Immature natural killer cell (primary cell): ENCODE measurements at regions not wholly inside any gene's neighbourhood (a gene's known extent, or its start where the extent isn't known, plus 50 kb on each side); places are given as distances from the start of the nearest gene placed in this dataset.

ENCODE experiments used
- DNase-seq, 3 donors: peaks; one replicate each; pipeline ENCODE4 v3.0.0; 2022; ENCODE audit warnings: mixed read lengths in 1 of 3
- H3K27ac Mint-ChIP-seq, 6 donors: one replicate each; pipeline ENCODE4 v1.8.0; 2020; ENCODE audit warnings: mixed read lengths in 6 of 6, mild to moderate bottlenecking in 5 of 6, inconsistent platforms in 4 of 6, moderate library complexity in 3 of 6
- H3K27me3 Mint-ChIP-seq, 3 donors: one replicate each; pipeline ENCODE4 v1.8.0; 2020 to 2021; ENCODE audit warnings: low read depth in 3 of 3, mild to moderate bottlenecking in 3 of 3, mixed read lengths in 3 of 3, moderate library complexity in 3 of 3, inconsistent platforms in 1 of 3
- H3K36me3 Mint-ChIP-seq, 3 donors: one replicate each; pipeline ENCODE4 v1.8.0; 2020; ENCODE audit warnings: mixed read lengths in 3 of 3, inconsistent platforms in 2 of 3, mild to moderate bottlenecking in 2 of 3
- H3K4me1 Mint-ChIP-seq, 2 donors: one replicate each; pipeline ENCODE4 v1.8.0; 2020; ENCODE audit warnings: inconsistent platforms in 2 of 2, mild to moderate bottlenecking in 2 of 2, mixed read lengths in 2 of 2, moderate library complexity in 1 of 2
- H3K4me3 Mint-ChIP-seq, 5 donors: one replicate each; pipeline ENCODE4 v1.8.0; 2020; ENCODE audit warnings: mild to moderate bottlenecking in 5 of 5, mixed read lengths in 5 of 5, inconsistent platforms in 3 of 5, moderate library complexity in 3 of 5
- H3K9me3 Mint-ChIP-seq, 6 donors: one replicate each; pipeline ENCODE4 v1.8.0; 2020; ENCODE audit warnings: mild to moderate bottlenecking in 6 of 6, mixed read lengths in 6 of 6, inconsistent platforms in 4 of 6, moderate library complexity in 3 of 6

DNA sequence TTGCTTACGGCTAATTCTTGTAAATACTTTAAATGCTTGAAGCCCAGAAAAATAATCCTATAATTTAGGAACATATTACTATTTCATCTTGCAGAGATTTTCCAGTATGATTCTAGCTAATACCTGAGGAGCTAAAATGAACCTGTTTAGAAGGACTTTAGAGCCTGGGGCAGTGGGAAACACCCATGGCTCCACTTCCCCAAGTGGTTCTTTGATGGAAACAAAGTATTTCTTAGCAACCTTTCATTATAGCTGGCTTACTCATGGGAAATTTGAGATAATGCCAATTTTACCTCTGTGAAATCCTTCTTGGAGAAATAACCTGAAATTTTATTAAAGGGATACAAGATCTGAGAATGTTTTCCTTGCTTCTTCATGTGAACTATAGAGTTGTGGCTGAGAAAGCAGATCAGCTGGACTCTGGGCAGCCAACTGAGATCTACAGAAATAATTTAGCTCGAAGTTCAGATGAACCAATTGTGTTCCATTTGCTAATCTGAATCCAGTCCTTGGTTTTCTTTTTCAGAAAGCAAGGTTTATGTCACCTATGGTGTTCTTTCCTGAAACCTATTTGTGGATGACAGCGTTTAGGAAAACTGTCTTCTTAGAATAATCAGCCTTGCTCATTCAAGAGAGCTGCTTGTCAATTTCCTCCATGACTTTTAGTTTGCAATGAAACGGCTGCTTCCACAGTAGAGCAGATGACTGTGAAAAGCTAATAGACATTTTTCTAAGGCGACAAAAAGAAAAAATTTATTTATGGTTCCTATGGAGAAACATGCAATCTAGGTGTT, 141.8 kb upstream of the CPM start:
- Mint-ChIP-seq H3K9me3 (no peaks in the 10 kb centered on the region), H3K36me3 (no peaks in the 10 kb centered on the region), H3K27ac (no peak overlapping the region), H3K4me1 (no peaks in the 10 kb centered on the region), H3K27me3 (peaks cover 4 to 6% (median 4%) of the 10 kb centered on the region in 3 donors), H3K4me3 (no peak overlapping the region)
- no peak for DNase-seq

DNA sequence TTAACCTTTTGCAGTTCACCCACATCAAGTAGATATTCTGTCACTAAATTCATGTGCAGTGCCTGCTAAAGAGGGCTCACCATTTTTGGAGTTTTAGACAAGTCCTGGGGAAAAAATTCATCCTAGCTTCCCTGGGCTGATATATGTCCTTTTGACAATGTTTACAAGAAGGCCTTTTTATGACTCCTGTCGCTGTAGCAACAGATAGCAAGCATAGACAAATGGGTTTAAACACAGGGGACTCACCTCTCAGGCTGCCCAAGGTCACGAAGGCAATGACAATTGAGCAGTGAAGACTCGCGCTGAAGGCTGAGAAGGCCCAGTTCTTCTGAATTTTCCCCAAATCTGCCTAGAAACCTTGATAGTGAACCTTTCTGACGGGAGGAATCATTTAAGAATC, 150.7 kb upstream of the CPM start:
- H3K27me3 Mint-ChIP-seq = peaks cover under 1 to 5% (median 2%) of the 10 kb centered on the region in 3 donors
- no peak overlapping the region for H3K4me3 Mint-ChIP-seq
- H3K9me3 Mint-ChIP-seq = no peaks in the 10 kb centered on the region
- DNase-seq = no peak
- H3K36me3 Mint-ChIP-seq = no peaks in the 10 kb centered on the region
- no peaks in the 10 kb centered on the region for H3K4me1 Mint-ChIP-seq
- no peak overlapping the region for H3K27ac Mint-ChIP-seq

DNA sequence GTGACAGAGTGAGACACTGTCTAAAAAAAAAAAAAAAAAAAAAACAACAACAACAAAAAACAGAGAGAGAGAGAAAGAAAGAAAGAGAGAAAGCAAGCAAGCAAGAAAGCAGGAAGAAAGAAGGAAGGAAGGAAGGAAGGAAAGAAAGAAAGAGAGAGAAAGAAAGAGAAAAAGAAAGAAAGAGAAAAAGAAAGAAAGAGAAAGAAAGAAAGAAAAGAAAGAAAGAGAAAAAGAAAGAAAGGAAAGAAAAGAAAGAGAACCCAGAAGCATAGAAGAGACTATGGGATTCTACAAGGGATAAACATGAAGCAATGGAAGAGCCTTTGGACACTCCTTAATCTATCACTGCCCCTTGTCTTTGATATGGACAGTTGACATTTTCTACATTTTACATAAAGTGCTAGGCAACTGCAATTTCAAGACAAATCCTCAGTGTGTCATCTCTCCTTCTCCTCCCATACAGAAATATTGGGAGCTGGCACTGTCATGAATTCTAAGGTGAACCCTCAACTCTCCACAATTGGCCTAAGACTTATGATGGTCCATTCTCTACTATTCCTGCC, 151.9 kb upstream of the CPM start:
- H3K36me3 Mint-ChIP-seq = no peaks in the 10 kb centered on the region

DNA sequence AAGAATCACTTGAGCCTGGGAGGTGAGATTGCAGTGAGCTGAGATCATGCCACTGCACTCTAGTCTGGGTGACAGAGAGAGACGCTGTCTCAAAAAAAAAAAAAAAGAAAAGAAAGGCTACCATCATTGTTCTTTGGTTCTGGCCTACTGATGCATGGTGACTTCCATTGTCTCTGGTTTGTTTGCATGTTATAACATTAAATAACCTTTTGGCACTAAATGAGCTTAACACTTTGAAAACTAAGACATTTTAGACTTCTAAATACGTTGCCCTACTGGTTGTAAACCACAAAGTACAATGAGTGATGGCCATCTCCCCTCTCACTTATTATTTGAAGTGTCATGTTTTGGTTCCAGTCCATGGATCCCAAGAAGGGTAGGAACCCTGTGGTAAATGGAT, 152.9 kb upstream of the CPM start:
- no peaks in the 10 kb centered on the region for H3K9me3 Mint-ChIP-seq
- DNase-seq = no peak
- H3K36me3 Mint-ChIP-seq = no peaks in the 10 kb centered on the region
- H3K4me3 Mint-ChIP-seq = no peak overlapping the region
- no peaks in the 10 kb centered on the region for H3K4me1 Mint-ChIP-seq
- H3K27me3 Mint-ChIP-seq = peaks cover 0 to 5% (median 2%) of the 10 kb centered on the region in 3 donors
- H3K27ac Mint-ChIP-seq = no peak overlapping the region

More for the DNA sequence above, 151.9 kb upstream of the CPM start:
- Mint-ChIP-seq H3K27ac (no peak overlapping the region), H3K4me3 (no peak overlapping the region), H3K27me3 (peaks cover 0 to 5% (median 2%) of the 10 kb centered on the region in 3 donors), H3K9me3 (no peaks in the 10 kb centered on the region), H3K4me1 (no peaks in the 10 kb centered on the region)
- DNase-seq = no peak

DNA sequence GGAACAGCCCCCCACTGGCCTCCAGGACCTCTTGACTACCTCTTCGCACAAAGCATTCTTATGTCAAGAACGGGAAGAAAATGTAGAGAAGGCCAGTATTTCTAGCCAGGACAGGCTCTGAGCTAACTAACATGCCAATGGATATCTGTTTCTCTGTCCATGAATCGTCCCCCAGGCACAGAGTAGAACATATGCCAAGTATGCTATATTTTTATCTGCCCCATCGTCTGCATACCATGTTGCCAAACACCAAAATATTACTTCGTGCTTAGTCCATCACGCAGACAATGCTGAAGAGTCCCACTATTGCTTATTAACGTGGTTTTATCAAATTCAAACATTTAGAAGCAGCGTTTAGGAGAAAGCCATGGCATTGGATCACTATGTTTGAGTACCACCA, 151.4 kb upstream of the CPSF6 start:
- no peak overlapping the region for H3K4me3 Mint-ChIP-seq
- H3K27me3 Mint-ChIP-seq = peaks cover 0 to 5% (median 2%) of the 10 kb centered on the region in 3 donors
- H3K9me3 Mint-ChIP-seq = no peaks in the 10 kb centered on the region
- no peak for DNase-seq
- no peaks in the 10 kb centered on the region for H3K36me3 Mint-ChIP-seq
- H3K27ac Mint-ChIP-seq = no peak overlapping the region
- no peaks in the 10 kb centered on the region for H3K4me1 Mint-ChIP-seq

GRCh38 chr12:69090722-69091121, 148.6 kb upstream of the CPSF6 start:
- H3K4me1 Mint-ChIP-seq = no peaks in the 10 kb centered on the region
- no peaks in the 10 kb centered on the region for H3K9me3 Mint-ChIP-seq
- H3K4me3 Mint-ChIP-seq = no peak overlapping the region
- no peaks in the 10 kb centered on the region for H3K36me3 Mint-ChIP-seq
- H3K27ac Mint-ChIP-seq = no peak overlapping the region
- peaks cover 0 to 2% (median 0%) of the 10 kb centered on the region in 3 donors for H3K27me3 Mint-ChIP-seq
- no peak for DNase-seq

GRCh38 chr12:69091442-69092017, 147.8 kb upstream of the CPSF6 start:
- H3K4me1 Mint-ChIP-seq = no peaks in the 10 kb centered on the region
- no peaks in the 10 kb centered on the region for H3K9me3 Mint-ChIP-seq
- no peaks in the 10 kb centered on the region for H3K36me3 Mint-ChIP-seq
- H3K27ac Mint-ChIP-seq = no peak overlapping the region
- no peak for DNase-seq
- peaks cover 0 to 2% (median 0%) of the 10 kb centered on the region in 3 donors for H3K27me3 Mint-ChIP-seq
- no peak overlapping the region for H3K4me3 Mint-ChIP-seq

- Mint-ChIP-seq H3K27ac (no peak overlapping the region), H3K27me3 (peaks cover 0 to under 1% (median 0%) of the 10 kb centered on the region in 3 donors), H3K4me1 (no peaks in the 10 kb centered on the region), H3K4me3 (no peak overlapping the region), H3K36me3 (no peaks in the 10 kb centered on the region), H3K9me3 (no peaks in the 10 kb centered on the region)
- DNase-seq = no peak
Observed at GRCh38 chr12:69092137-69092536, 147.2 kb upstream of the CPSF6 start.

DNA sequence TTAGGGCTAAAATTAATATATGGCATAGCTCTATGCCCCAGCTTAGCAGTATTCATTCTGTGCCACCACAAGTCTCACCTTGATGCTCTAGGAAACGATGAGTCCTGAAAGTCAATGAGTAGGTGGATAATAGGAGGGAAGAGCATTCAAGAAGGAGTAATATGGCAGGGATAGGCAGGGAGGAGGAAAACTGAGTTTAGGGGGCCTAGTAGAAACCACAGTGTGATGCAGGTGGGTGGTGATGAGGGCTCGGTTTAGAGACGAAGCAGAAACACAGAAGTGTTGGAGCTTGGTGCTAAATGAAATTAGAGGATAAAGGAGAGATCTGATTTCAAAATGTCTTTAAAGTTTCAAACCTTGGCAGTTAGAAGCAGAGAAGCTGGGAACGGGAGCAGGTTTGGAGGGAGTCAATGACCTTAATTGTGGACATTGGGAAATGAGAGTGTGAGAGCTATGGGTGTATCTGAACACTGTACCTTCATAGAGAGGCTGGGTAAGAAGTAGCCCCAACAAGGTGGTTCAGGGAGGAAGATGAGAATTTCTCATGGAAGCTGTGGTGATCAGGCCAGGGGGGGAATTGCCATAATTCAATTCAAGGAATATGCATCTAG, 144.7 kb upstream of the CPSF6 start:
- no peak for DNase-seq
- Mint-ChIP-seq H3K27ac (no peak overlapping the region), H3K27me3 (peaks cover 0 to 2% (median 1%) of the 10 kb centered on the region in 3 donors), H3K36me3 (no peaks in the 10 kb centered on the region), H3K4me3 (no peak overlapping the region), H3K9me3 (no peaks in the 10 kb centered on the region), H3K4me1 (no peaks in the 10 kb centered on the region)

GRCh38 chr12:69095765-69096477, 143.4 kb upstream of the CPSF6 start:
- Mint-ChIP-seq H3K4me3 (no peak overlapping the region), H3K27ac (no peak overlapping the region), H3K36me3 (no peaks in the 10 kb centered on the region), H3K9me3 (no peaks in the 10 kb centered on the region), H3K27me3 (peaks cover 0 to 2% (median 1%) of the 10 kb centered on the region in 3 donors), H3K4me1 (no peaks in the 10 kb centered on the region)
- no peak for DNase-seq

GRCh38 chr12:69096669-69097335, 142.6 kb upstream of the CPSF6 start:
- H3K27ac Mint-ChIP-seq = no peak overlapping the region
- H3K27me3 Mint-ChIP-seq = peaks cover 0 to 2% (median 1%) of the 10 kb centered on the region in 3 donors
- no peaks in the 10 kb centered on the region for H3K4me1 Mint-ChIP-seq
- H3K36me3 Mint-ChIP-seq = no peaks in the 10 kb centered on the region
- DNase-seq = no peak
- no peaks in the 10 kb centered on the region for H3K9me3 Mint-ChIP-seq
- no peak overlapping the region for H3K4me3 Mint-ChIP-seq

GRCh38 chr12:69097619-69098368, 141.6 kb upstream of the CPSF6 start:
- DNase-seq = no peak
- Mint-ChIP-seq H3K27me3 (peaks cover 0 to 2% (median 1%) of the 10 kb centered on the region in 3 donors), H3K36me3 (no peaks in the 10 kb centered on the region), H3K27ac (no peak overlapping the region), H3K4me3 (no peak overlapping the region), H3K9me3 (no peaks in the 10 kb centered on the region), H3K4me1 (no peaks in the 10 kb centered on the region)
